ENCODE measurements at regions not wholly inside any gene's neighbourhood (a gene's known extent, or its start where the extent isn't known, plus 50 kb on each side); places are given as distances from the start of the nearest gene placed in this dataset.

DNA sequence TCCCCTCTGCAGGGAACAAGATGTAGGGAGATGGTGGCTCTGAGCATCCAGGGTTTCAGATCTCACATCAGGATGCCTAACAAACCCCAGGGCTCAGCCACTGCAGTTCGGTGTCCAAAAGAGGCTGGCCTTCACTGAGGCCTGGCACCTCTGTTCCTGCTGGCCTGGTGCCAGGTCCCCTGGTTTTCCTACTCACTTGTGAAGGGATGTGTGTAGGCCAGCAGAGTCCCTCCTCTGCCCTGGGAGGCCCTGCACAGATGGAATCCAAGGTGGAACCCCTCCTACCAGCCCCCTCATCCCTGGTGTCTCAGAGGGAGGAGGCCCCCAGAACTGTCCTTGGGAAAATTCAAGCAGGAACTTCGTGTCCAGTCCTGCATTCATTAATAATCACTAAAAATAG lies 260.6 kb downstream of the CCSER2 start:
- no peak overlapping the region for H3K27ac ChIP-seq
- TF ChIP-seq, protein P1, sequence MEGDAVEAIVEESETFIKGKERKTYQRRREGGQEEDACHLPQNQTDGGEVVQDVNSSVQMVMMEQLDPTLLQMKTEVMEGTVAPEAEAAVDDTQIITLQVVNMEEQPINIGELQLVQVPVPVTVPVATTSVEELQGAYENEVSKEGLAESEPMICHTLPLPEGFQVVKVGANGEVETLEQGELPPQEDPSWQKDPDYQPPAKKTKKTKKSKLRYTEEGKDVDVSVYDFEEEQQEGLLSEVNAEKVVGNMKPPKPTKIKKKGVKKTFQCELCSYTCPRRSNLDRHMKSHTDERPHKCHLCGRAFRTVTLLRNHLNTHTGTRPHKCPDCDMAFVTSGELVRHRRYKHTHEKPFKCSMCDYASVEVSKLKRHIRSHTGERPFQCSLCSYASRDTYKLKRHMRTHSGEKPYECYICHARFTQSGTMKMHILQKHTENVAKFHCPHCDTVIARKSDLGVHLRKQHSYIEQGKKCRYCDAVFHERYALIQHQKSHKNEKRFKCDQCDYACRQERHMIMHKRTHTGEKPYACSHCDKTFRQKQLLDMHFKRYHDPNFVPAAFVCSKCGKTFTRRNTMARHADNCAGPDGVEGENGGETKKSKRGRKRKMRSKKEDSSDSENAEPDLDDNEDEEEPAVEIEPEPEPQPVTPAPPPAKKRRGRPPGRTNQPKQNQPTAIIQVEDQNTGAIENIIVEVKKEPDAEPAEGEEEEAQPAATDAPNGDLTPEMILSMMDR (IDR thresholded peaks at IDR 0.05), result no peak
- no peaks in the 10 kb centered on the region for H3K27me3 ChIP-seq
- no peaks in the 10 kb centered on the region for H3K36me3 ChIP-seq
- no peaks in the 10 kb centered on the region for H3K9me3 ChIP-seq
- H3K4me3 ChIP-seq, result no peak overlapping the region
- no peak for DNase-seq (ENCODE audit: low spot score)
- H3K4me1 ChIP-seq, result no peaks in the 10 kb centered on the region

DNA sequence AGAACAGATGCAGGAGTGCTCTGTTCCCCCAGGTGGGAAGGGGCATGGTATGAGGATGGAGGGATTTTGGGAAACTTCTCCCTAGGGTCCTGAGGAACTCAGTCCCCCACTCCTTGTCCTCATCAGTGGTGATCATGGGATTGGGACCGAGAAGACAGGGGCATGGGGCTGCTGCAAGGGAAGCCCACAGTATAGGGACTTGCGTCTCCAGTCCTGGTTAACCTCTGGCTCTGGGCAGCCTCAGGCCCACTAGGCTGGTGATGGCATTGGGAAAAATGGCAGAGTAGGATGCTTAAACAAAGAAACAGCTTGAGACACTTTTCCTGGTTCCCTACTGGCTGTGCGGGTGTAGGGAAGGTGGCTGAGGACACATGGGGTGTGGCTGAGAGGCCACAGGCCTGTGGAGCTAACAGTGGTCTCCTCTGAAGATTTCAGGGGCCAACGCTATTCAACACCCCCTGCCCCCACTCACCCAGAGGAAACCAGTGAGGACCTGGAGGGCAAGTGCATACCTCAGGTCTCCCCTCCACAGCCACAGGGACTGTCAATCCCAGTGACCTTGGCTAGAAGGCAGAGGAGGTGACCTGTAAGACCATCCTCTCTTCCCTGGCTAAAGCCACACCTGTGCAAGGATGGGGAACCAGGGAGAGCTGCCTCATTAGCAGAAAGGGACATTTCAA lies 261.3 kb downstream of the CCSER2 start:
- Histone ChIP-seq H3K4me3 (no peak overlapping the region), H3K9me3 (no peaks in the 10 kb centered on the region), H3K36me3 (no peaks in the 10 kb centered on the region), H3K4me1 (no peaks in the 10 kb centered on the region), H3K27me3 (no peaks in the 10 kb centered on the region), H3K27ac (no peak overlapping the region)
- DNase-seq (ENCODE audit: low spot score), result no peak
- TF ChIP-seq, protein P1 (IDR thresholded peaks at IDR 0.05), result no peak

DNA sequence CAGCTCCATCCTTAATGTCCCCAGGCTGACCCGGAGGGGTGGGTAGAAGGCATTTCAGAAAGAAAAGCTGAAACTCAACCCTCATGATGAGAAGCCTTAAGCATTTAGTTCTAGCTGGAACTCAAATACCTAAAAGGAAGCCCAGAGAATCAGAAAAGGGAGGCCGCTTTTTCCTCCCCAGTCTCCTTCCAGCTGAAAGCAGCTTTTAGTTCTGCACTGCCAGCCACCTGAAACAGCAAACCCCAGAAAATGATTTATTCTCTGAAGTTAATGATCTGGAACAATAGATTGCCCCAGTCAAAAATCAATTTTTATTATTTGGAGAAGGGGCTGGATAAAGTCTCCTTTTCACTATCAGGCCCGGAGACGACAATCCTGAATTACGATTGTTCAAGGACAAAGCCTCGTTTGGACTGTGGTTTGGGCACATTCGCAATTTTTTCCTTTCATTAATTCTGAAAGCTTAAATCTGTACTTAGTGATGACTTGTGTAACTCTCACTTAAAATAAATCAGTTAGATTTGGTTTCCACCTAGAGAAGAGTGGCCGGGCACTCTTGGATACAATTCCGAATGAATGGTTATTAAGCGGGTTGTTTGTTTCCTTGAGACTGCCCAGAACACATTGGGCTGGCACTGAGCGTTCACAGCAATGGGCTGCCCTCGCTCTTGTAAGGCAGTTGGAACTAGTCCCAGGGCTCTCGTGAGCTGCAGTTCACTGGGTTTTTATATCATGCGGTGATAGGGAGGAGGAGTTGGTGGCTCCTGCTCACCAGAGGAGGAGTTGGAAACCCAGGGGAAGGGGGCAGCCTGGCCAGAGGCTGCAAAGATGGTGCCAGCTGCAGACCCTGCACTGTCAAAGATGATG lies 262.2 kb downstream of the CCSER2 start:
- no peak for DNase-seq (ENCODE audit: low spot score)
- Histone ChIP-seq H3K9me3 (no peaks in the 10 kb centered on the region), H3K4me3 (no peak overlapping the region), H3K4me1 (no peaks in the 10 kb centered on the region), H3K27me3 (no peaks in the 10 kb centered on the region), H3K27ac (no peak overlapping the region), H3K36me3 (no peaks in the 10 kb centered on the region)
- TF ChIP-seq, protein P1 (IDR thresholded peaks at IDR 0.05), result no peak

DNA sequence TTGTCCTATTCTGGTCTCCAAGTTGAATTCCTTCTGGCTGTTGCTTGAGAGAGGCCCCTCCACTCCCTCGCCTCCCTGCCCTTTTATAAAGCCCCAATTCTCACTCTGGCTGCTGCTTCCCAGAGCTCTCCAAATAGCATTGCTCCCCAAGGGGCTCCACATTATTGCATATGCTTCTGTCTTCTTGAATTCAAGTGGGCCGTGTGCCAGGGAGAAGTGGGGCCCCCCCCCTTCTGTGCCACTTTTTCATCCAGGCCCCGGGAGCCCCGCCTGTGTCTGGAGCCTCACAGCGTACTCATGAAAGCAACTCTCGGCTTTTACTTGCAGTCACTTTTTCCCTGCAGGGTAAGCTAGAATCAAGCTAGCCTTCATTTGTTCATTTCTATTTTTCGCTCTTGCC lies 265.1 kb downstream of the CCSER2 start:
- Histone ChIP-seq H3K9me3 (no peaks in the 10 kb centered on the region), H3K4me1 (no peaks in the 10 kb centered on the region), H3K27me3 (no peaks in the 10 kb centered on the region), H3K4me3 (no peak overlapping the region), H3K36me3 (no peaks in the 10 kb centered on the region), H3K27ac (no peak overlapping the region)
- TF ChIP-seq, protein P1 (IDR thresholded peaks at IDR 0.05), result no peak
- no peak for DNase-seq (ENCODE audit: low spot score)

DNA sequence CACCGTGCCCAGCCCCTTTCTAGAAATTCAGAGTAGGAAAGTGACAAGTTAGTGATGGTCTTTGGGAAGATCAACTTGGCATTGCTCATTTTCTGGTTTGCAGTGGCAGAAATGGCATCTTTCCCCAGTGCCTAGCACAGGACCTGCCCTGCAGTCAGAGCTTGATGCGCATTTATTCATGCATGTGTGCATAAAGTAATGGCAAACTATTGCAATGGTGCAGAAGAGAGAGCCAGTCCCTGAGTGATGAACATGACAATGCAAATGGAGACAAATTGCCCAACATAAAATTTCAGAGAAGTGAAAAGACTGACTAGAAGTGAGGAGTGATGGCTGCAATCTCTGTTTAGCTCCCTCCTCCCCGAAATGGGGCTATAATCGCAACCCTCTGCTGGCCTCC lies 268.2 kb downstream of the CCSER2 start:
- Histone ChIP-seq H3K9me3 (no peaks in the 10 kb centered on the region), H3K27me3 (no peaks in the 10 kb centered on the region), H3K36me3 (no peaks in the 10 kb centered on the region), H3K27ac (no peak overlapping the region), H3K4me1 (no peaks in the 10 kb centered on the region), H3K4me3 (no peak overlapping the region)
- TF ChIP-seq, protein P1 (IDR thresholded peaks at IDR 0.05), result no peak
- no peak for DNase-seq (ENCODE audit: low spot score)

All from right atrium auricular region (tissue), 2 donors.